ENCODE measurements at regions not wholly inside any gene's neighbourhood (a gene's known extent, or its start where the extent isn't known, plus 50 kb on each side); places are given as distances from the start of the nearest gene placed in this dataset.

- Histone ChIP-seq H3K4me1 (ENCODE audit: control insufficient read depth in 2 of 2, insufficient read depth in 2 of 2, low read length in 2 of 2) (no peaks in the 10 kb centered on the region), H3K27ac (ENCODE audit: low read depth, low read length) (no peak overlapping the region), H3K27me3 (ENCODE audit: control insufficient read depth in 2 of 2, insufficient read depth in 2 of 2, low read length in 2 of 2) (no peaks in the 10 kb centered on the region), H3K9me3 (ENCODE audit: control insufficient read depth in 2 of 3, low read length in 3 of 3) (peaks cover 0 to 4% (median 0%) of the 10 kb centered on the region in 3 experiments), H3K36me3 (ENCODE audit: control insufficient read depth in 2 of 3, insufficient read depth in 3 of 3, low read length in 3 of 3) (no peaks in the 10 kb centered on the region), H3K4me3 (ENCODE audit: low read length) (no peak overlapping the region)
- Mint-ChIP-seq H3K36me3 (peaks cover 0 to 5% (median 0%) of the 10 kb centered on the region in 5 donors), H3K27me3 (no peaks in the 10 kb centered on the region), H3K27ac (no peak overlapping the region), H3K4me1 (no peaks in the 10 kb centered on the region), H3K9me3 (peaks cover 4 to 23% (median 12%) of the 10 kb centered on the region in 11 donors), H3K4me3 (no peak overlapping the region)
- intact Hi-C loops (cut with micrococcal nuclease): no loop called here
- DNase-seq: no peak
- ChIA-PET CTCF (no interaction called here), POLR2A (no interaction called here)
- no peak for ATAC-seq
Measured at GRCh38 chr11:127412234-127412633, 411.7 kb upstream of the KIRREL3 start.

- Mint-ChIP-seq H3K4me1 (no peaks in the 10 kb centered on the region), H3K4me3 (no peak overlapping the region), H3K27me3 (no peaks in the 10 kb centered on the region), H3K36me3 (peaks cover 0 to 5% (median 0%) of the 10 kb centered on the region in 5 donors), H3K9me3 (peaks cover 4 to 21% (median 9%) of the 10 kb centered on the region in 11 donors), H3K27ac (no peak overlapping the region)
- CTCF ChIA-PET: no interaction called here
- H3K4me3 ChIP-seq (ENCODE audit: low read length): no peak overlapping the region
- POLR2A ChIA-PET: no interaction called here
- no peak for ATAC-seq
- no peak overlapping the region for H3K27ac ChIP-seq (ENCODE audit: low read depth, low read length)
- no peak for DNase-seq
- H3K9me3 ChIP-seq (ENCODE audit: control insufficient read depth in 2 of 3, low read length in 3 of 3): peaks cover 0 to 4% (median 0%) of the 10 kb centered on the region in 3 experiments
- intact Hi-C loops (cut with micrococcal nuclease): no loop called here
- no peaks in the 10 kb centered on the region for H3K36me3 ChIP-seq (ENCODE audit: control insufficient read depth in 2 of 3, insufficient read depth in 3 of 3, low read length in 3 of 3)
- H3K27me3 ChIP-seq (ENCODE audit: control insufficient read depth in 2 of 2, insufficient read depth in 2 of 2, low read length in 2 of 2): no peaks in the 10 kb centered on the region
- H3K4me1 ChIP-seq (ENCODE audit: control insufficient read depth in 2 of 2, insufficient read depth in 2 of 2, low read length in 2 of 2): no peaks in the 10 kb centered on the region
Measured at GRCh38 chr11:127411283-127411682, 410.7 kb upstream of the KIRREL3 start.

- CTCF ChIA-PET: no interaction called here
- peaks cover 0 to 10% (median 5%) of the 10 kb centered on the region in 5 donors for H3K27me3 Mint-ChIP-seq
- peaks cover 0 to 20% (median 2%) of the 10 kb centered on the region in 11 donors for H3K9me3 Mint-ChIP-seq
- no peaks in the 10 kb centered on the region for H3K27me3 ChIP-seq (ENCODE audit: control insufficient read depth in 2 of 2, insufficient read depth in 2 of 2, low read length in 2 of 2)
- H3K9me3 ChIP-seq (ENCODE audit: control insufficient read depth in 2 of 3, low read length in 3 of 3): no peaks in the 10 kb centered on the region
- no peak overlapping the region for H3K4me3 ChIP-seq (ENCODE audit: low read length)
- H3K27ac ChIP-seq (ENCODE audit: low read depth, low read length): no peak overlapping the region
- POLR2A ChIA-PET: no interaction called here
- DNase-seq: no peak
- no peak overlapping the region for H3K4me3 Mint-ChIP-seq
- no peaks in the 10 kb centered on the region for H3K4me1 Mint-ChIP-seq
- no peaks in the 10 kb centered on the region for H3K36me3 ChIP-seq (ENCODE audit: control insufficient read depth in 2 of 3, insufficient read depth in 3 of 3, low read length in 3 of 3)
- no peaks in the 10 kb centered on the region for H3K4me1 ChIP-seq (ENCODE audit: control insufficient read depth in 2 of 2, insufficient read depth in 2 of 2, low read length in 2 of 2)
- no peak overlapping the region for H3K27ac Mint-ChIP-seq
- H3K36me3 Mint-ChIP-seq: no peaks in the 10 kb centered on the region
- ATAC-seq: no peak
- intact Hi-C loops (cut with micrococcal nuclease): no loop called here
Measured at GRCh38 chr11:127395034-127395433, 394.5 kb upstream of the KIRREL3 start.

GRCh38 chr11:127393460-127393997 is 393.0 kb upstream of the KIRREL3 start:
- Histone ChIP-seq H3K27me3 (ENCODE audit: control insufficient read depth in 2 of 2, insufficient read depth in 2 of 2, low read length in 2 of 2) (no peaks in the 10 kb centered on the region), H3K27ac (ENCODE audit: low read depth, low read length) (no peak overlapping the region), H3K36me3 (ENCODE audit: control insufficient read depth in 2 of 3, insufficient read depth in 3 of 3, low read length in 3 of 3) (no peaks in the 10 kb centered on the region), H3K4me1 (ENCODE audit: control insufficient read depth in 2 of 2, insufficient read depth in 2 of 2, low read length in 2 of 2) (no peaks in the 10 kb centered on the region), H3K4me3 (ENCODE audit: low read length) (no peak overlapping the region), H3K9me3 (ENCODE audit: control insufficient read depth in 2 of 3, low read length in 3 of 3) (no peaks in the 10 kb centered on the region)
- H3K9me3 Mint-ChIP-seq: peaks cover 0 to 20% (median 0%) of the 10 kb centered on the region in 11 donors
- POLR2A ChIA-PET: no interaction called here
- CTCF ChIA-PET: no interaction called here
- intact Hi-C loops (cut with micrococcal nuclease): no loop called here
- H3K4me3 Mint-ChIP-seq: no peak overlapping the region
- H3K4me1 Mint-ChIP-seq: no peaks in the 10 kb centered on the region
- H3K27me3 Mint-ChIP-seq: peaks cover 0 to 10% (median 5%) of the 10 kb centered on the region in 5 donors
- DNase-seq (no peak), ATAC-seq (no peak)
- no peaks in the 10 kb centered on the region for H3K36me3 Mint-ChIP-seq
- H3K27ac Mint-ChIP-seq: no peak overlapping the region

GRCh38 chr11:127392575-127392974 is 392.0 kb upstream of the KIRREL3 start:
- no peaks in the 10 kb centered on the region for H3K27me3 ChIP-seq (ENCODE audit: control insufficient read depth in 2 of 2, insufficient read depth in 2 of 2, low read length in 2 of 2)
- no peaks in the 10 kb centered on the region for H3K9me3 ChIP-seq (ENCODE audit: control insufficient read depth in 2 of 3, low read length in 3 of 3)
- no peaks in the 10 kb centered on the region for H3K4me1 ChIP-seq (ENCODE audit: control insufficient read depth in 2 of 2, insufficient read depth in 2 of 2, low read length in 2 of 2)
- H3K9me3 Mint-ChIP-seq: peaks cover 0 to 20% (median 0%) of the 10 kb centered on the region in 11 donors
- no peak overlapping the region for H3K27ac Mint-ChIP-seq
- H3K27me3 Mint-ChIP-seq: peaks cover 0 to 12% (median 5%) of the 10 kb centered on the region in 5 donors
- H3K27ac ChIP-seq (ENCODE audit: low read depth, low read length): no peak overlapping the region
- H3K36me3 ChIP-seq (ENCODE audit: control insufficient read depth in 2 of 3, insufficient read depth in 3 of 3, low read length in 3 of 3): no peaks in the 10 kb centered on the region
- ChIA-PET POLR2A (no interaction called here), CTCF (no interaction called here)
- intact Hi-C loops (cut with micrococcal nuclease): no loop called here
- DNase-seq: no peak
- no peak overlapping the region for H3K4me3 Mint-ChIP-seq
- H3K36me3 Mint-ChIP-seq: no peaks in the 10 kb centered on the region
- ATAC-seq: no peak
- H3K4me1 Mint-ChIP-seq: no peaks in the 10 kb centered on the region
- no peak overlapping the region for H3K4me3 ChIP-seq (ENCODE audit: low read length)

- H3K4me1 Mint-ChIP-seq: no peaks in the 10 kb centered on the region
- no peak overlapping the region for H3K4me3 Mint-ChIP-seq
- POLR2A ChIA-PET: no interaction called here
- peaks cover 0 to 10% (median 5%) of the 10 kb centered on the region in 5 donors for H3K27me3 Mint-ChIP-seq
- no peaks in the 10 kb centered on the region for H3K4me1 ChIP-seq (ENCODE audit: control insufficient read depth in 2 of 2, insufficient read depth in 2 of 2, low read length in 2 of 2)
- no peak overlapping the region for H3K4me3 ChIP-seq (ENCODE audit: low read length)
- CTCF ChIA-PET: no interaction called here
- H3K36me3 ChIP-seq (ENCODE audit: control insufficient read depth in 2 of 3, insufficient read depth in 3 of 3, low read length in 3 of 3): no peaks in the 10 kb centered on the region
- intact Hi-C loops (cut with micrococcal nuclease): no loop called here
- H3K9me3 ChIP-seq (ENCODE audit: control insufficient read depth in 2 of 3, low read length in 3 of 3): no peaks in the 10 kb centered on the region
- no peaks in the 10 kb centered on the region for H3K27me3 ChIP-seq (ENCODE audit: control insufficient read depth in 2 of 2, insufficient read depth in 2 of 2, low read length in 2 of 2)
- no peak overlapping the region for H3K27ac Mint-ChIP-seq
- ATAC-seq (no peak), DNase-seq (no peak)
- H3K36me3 Mint-ChIP-seq: no peaks in the 10 kb centered on the region
- H3K9me3 Mint-ChIP-seq: peaks cover 0 to 15% (median 2%) of the 10 kb centered on the region in 11 donors
- no peak overlapping the region for H3K27ac ChIP-seq (ENCODE audit: low read depth, low read length)
Measured at GRCh38 chr11:127390465-127390864, 389.9 kb upstream of the KIRREL3 start.

GRCh38 chr11:127385071-127385470 is 384.5 kb upstream of the KIRREL3 start:
- ChIA-PET POLR2A (no interaction called here), CTCF (no interaction called here)
- H3K27me3 ChIP-seq (ENCODE audit: control insufficient read depth in 2 of 2, insufficient read depth in 2 of 2, low read length in 2 of 2): no peaks in the 10 kb centered on the region
- H3K4me1 ChIP-seq (ENCODE audit: control insufficient read depth in 2 of 2, insufficient read depth in 2 of 2, low read length in 2 of 2): no peaks in the 10 kb centered on the region
- H3K4me3 ChIP-seq (ENCODE audit: low read length): no peak overlapping the region
- no peaks in the 10 kb centered on the region for H3K9me3 ChIP-seq (ENCODE audit: control insufficient read depth in 2 of 3, low read length in 3 of 3)
- no peak for ATAC-seq
- H3K4me1 Mint-ChIP-seq: no peaks in the 10 kb centered on the region
- DNase-seq: no peak
- no peak overlapping the region for H3K27ac Mint-ChIP-seq
- no peak overlapping the region for H3K27ac ChIP-seq (ENCODE audit: low read depth, low read length)
- H3K4me3 Mint-ChIP-seq: no peak overlapping the region
- intact Hi-C loops (cut with micrococcal nuclease): no loop called here
- no peaks in the 10 kb centered on the region for H3K36me3 Mint-ChIP-seq
- H3K27me3 Mint-ChIP-seq: peaks cover 0 to 13% (median 5%) of the 10 kb centered on the region in 5 donors
- no peaks in the 10 kb centered on the region for H3K36me3 ChIP-seq (ENCODE audit: control insufficient read depth in 2 of 3, insufficient read depth in 3 of 3, low read length in 3 of 3)
- peaks cover 0 to 4% (median 0%) of the 10 kb centered on the region in 11 donors for H3K9me3 Mint-ChIP-seq

Data from naive thymus-derived CD4-positive, alpha-beta T cell (primary cell).